WTC11 (cell line): ENCODE measurements at regions not wholly inside any gene's neighbourhood (a gene's known extent, or its start where the extent isn't known, plus 50 kb on each side); places are given as distances from the start of the nearest gene placed in this dataset.
"Not testable (repeated sequence)": the region's sequence is repeated elsewhere in the genome, so short reads cannot be mapped to it uniquely, and the experiment has no call there.

Source experiments
- ATF2 ChIP-seq: sonication (generic); formaldehyde crosslinking; IDR thresholded peaks from 2 replicates; pipeline ENCODE4 v1.8.1; 2022; ENCODE audit warnings: low read depth, missing genetic modification reagents, borderline replicate concordance
- CREB1 ChIP-seq: sonication (generic); formaldehyde crosslinking; IDR thresholded peaks from 2 replicates; pipeline ENCODE4 v1.8.0; 2023; ENCODE audit warnings: mild to moderate bottlenecking, missing genetic modification reagents
- CTCF ChIP-seq: fragments of 200-600 bp; IDR thresholded peaks from 2 replicates; pipeline ENCODE4 v1.8.0; 2022; ENCODE audit warnings: antibody characterized with exemption
- MLX ChIP-seq: sonication (generic); formaldehyde crosslinking; IDR thresholded peaks from 2 replicates; pipeline ENCODE4 v1.8.1; 2023; ENCODE audit warnings: mild to moderate bottlenecking, missing genetic modification reagents, moderate library complexity
- SMAD4 ChIP-seq: sonication (generic); formaldehyde crosslinking; IDR thresholded peaks from 2 replicates; pipeline ENCODE4 v1.8.0; 2022; ENCODE audit warnings: mild to moderate bottlenecking, missing genetic modification reagents
- USF2 ChIP-seq: sonication (generic); formaldehyde crosslinking; IDR thresholded peaks from 2 replicates; pipeline ENCODE4 v1.8.1; 2023; ENCODE audit warnings: mild to moderate bottlenecking, missing genetic modification reagents, moderate library complexity
- ZNF263 ChIP-seq: sonication (generic); formaldehyde crosslinking; IDR thresholded peaks from 2 replicates; pipeline ENCODE4 v1.8.1; 2022; ENCODE audit warnings: low read depth, mild to moderate bottlenecking, moderate library complexity, missing genetic modification reagents

GRCh38 chr4:155064934-155065333 lies 143.5 kb upstream of the NPY2R start:
- TF ChIP-seq MLX (CRISPR knock-in tag); ATF2 (CRISPR knock-in tag); USF2; ZNF263 (CRISPR knock-in tag); SMAD4 (CRISPR knock-in tag); CTCF; CREB1 (CRISPR knock-in tag): not testable (repeated sequence)
